Stimulated activated CD8-positive, alpha-beta memory T cell treated with anti-CD3 and anti-CD28 coated beads, Interleukin-7, amount 100 ng/mL, for 1 hour (primary cell): ENCODE measurements at regions not wholly inside any gene's neighbourhood (a gene's known extent, or its start where the extent isn't known, plus 50 kb on each side); places are given as distances from the start of the nearest gene placed in this dataset.
A peak's percentile ranks its signal among the peaks of the same experiment; 100 is the strongest.

ENCODE experiments used
- DNase-seq, 2 donors: peaks; one replicate each; pipeline ENCODE4 v3.0.0-alpha.2; 2020; ENCODE audit warnings: low read depth in 2 of 2

DNA sequence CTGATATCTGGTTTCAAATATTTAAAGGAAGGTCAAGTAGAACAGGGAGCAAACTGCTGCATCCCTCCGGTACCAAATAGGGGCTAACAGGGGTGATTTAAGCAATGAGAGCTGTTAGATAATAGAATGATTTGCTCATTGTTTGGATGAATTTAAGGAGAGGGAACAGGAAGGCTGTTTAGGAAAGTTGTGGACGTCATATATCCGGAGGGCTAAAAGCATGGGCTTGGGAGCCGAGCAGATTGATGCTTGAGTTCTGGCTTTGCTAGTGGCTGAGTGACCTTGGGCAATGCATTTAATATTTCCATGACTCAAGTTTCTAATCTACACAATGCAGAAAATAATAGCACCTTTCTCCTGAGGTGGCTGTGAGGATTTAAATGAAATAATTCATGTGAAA is 85.4 kb upstream of the RPS23 start:
- DNase-seq, result no peak

DNA sequence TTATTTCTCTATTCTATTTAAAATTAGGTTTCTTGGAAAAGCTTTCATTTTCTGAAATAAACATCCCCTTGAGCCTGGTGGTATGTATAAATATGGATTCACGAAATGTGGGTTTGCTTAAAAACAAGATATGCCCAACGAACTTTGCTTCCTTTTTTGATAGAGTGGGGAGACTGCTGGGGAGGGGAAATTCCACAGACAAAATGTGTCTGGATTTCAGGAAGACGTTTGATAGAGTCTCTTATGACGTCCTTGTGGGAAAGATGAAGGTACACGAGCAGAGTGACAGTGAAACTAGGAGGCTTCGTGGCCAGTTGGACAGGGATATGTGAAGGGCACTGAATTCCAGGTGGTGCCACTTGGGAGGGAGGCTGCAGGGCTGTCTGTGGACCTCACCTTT is 84.5 kb upstream of the RPS23 start:
- DNase-seq, result no peak

DNA sequence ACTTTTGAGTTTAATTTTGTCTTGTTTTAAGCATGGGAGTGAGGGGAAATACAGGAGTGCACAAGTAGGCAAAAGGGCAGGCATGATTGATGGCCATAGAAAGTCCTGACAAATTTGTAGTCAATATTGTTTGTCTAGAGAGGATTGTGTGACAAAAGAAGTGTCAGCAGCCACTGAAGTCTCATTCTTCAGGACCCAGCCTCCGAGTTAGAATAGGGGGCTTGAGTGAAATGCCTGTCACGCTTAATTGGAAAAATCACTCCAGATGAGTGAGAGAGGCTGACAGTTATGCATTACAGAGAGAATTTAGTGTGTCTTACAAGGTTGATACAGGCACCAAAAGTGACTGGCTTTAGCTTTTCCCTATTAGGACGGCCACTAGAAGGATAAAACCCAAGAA is 81.9 kb upstream of the RPS23 start:
- no peak for DNase-seq

DNA sequence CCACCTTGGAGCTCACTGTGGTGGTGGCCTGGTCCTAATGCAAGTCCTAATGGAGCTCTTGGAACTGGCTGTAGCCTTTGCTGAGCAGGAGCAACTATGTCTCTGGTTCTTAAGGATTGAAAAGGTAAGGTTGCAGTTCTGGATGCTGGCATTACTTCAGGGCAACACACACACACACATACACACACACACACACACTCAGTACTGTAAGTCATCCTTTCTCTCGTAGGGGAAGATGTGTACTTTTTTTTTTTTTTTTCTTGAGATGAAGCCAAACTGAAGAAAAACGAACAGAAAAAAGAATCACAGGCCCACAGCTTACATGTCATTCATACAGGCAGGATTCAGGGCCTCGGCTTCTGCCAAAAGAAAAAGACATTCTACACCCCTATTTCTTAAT is 81.1 kb upstream of the RPS23 start:
- DNase-seq, result no peak

DNA sequence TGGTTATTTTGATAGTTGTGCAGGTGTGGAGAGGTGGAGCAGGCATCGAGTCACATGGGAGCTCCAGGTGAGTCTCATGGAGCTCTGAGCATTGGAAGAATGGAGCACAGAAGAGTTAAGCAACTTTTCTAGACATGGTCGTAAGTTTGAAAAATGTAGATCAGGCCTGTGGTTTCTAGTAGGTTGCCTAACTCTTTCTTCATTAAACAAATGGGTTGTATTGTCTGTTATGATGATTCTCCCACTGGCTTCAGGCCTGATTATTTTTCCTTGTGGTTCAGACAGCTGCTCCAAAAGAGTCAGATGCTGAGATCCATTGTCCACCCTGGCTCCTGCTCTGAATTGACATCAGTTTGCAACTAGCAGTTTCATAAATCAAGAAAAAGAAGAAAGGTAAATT is 80.3 kb upstream of the RPS23 start:
- DNase-seq, result no peak

DNA sequence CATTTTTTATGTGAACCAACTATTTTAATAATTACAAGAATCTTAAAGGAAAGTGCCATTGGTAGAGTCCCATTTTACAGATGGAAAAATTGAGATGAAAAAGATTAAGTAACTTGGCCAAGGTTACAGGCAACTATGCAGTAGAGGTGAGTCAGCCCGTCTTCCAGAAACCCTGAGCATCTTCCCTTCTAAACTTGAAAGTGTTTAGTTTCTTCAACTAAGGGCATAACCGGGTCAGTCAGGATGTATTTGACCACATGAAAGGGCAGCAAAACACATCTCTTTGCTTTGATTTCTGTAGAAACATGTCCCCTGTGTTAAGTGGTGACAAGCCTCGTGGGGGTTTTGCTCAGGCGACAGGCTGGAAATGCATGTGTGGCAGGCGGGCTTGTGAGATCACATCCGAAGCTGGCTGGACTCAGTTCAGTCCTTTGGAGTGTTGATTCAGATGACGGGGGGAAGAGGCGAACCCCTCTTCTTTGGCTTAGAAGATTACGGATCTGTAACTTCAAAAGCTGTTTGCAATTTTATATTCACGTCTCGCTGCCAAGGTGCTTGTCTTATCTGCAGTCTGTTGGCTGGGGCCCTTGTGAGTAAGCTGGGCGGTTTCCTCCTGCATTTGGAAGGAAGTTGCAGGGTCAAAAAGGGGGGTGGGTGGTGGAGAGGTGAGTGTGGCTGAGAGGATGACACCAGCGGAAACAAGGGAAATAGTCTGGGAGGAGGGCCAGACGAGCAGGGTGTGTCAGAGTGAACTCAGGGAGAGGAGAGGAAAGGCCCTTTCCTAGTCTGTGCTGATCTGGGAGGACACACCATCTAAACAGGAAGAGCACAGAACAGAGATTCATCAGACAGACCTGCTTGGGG is 78.9 kb upstream of the RPS23 start:
- peak; percentile 33 to 46 for DNase-seq

DNA sequence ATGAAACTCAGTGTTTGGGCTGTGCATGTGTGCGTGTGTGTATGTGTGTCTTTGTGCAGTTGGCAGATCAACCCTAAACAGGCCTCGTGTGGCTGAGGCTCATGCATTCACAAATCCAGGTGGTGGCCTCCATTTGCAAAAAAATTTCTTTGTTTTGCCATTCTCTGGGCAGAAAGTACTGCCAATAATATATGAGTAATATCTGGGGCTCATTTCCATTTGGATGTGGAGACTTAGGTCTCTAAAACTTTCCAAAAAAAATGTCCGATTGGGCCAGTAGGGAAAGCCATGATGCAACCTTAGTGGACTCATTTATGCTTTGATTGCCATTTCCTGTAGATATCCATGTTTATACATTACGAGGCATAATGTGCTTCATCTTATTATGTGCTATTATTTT is 77.9 kb upstream of the RPS23 start:
- no peak for DNase-seq

DNA sequence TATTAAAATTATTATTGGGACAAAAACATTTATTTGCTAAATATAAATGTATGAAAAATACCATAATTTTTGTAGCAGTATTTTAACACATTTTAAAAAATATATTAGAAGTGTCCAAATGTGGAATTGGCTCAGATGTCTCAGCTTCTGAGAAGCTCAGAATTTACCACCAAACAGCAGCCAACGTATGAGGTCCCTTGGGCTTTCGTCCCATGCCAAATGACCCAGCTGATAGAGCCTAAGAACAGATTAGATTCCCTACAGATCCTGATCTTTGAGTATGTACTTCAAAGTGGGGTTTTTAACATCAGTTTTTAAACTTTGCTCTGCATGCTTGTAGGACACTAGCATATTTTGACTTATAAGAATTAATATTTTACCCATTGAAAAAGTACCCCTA is 77.3 kb upstream of the RPS23 start:
- DNase-seq, result no peak

DNA sequence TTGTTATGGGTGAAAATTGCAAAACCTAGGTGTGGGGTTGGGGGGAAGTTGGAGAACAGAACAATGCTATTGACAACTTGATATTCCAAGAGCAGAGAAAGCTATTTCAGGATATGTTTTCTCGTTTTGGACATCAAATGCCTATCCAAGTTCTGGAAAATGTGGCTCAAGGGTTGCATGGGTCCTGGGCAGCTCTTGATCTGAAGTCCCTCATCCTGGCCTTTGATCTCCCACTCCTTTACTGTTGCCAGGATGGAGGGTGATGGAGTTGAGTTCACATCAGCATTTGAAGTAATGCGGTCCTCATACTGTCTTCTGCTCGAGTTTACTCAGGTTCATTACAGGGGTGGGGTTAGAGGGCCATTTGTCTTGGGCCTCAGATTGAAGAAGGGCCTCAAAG is 76.9 kb upstream of the RPS23 start:
- no peak for DNase-seq

DNA sequence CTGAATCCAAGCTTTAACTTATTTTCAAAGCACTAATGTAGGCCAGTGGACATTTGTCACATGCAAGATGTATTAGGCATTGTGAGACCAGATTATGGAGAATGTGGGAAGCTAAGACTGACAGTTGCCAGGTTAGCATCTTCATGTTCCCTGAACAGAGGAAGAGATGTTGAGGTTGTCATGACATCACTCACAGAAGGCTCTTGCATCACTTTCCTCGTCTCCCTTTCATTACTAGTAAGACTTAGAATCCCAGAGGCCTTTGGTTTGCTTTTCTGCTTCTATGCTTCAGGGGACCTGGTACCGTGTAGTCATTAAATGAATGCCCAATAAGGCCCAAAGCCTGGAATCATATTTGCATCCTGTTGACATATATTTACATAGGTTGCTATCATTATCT is 76.4 kb upstream of the RPS23 start:
- no peak for DNase-seq

DNA sequence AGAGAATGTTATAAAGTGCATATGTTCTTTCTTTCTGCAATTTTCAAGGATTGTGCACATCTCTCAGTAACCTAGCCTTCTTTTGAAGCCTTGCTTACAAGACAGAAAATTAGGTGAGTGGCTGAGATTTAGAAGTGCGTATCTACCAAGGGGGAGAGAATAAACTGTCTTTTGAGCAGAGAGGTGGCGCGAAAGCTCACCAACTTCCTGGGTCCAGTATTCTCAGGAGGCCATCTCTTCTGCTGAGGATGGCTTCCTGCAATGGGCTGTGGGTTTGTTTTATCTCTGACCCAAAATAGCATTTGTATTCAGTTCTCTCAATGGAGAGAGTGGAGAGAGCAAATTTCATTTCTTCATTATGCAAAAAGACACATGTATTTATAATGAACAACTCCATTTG is 75.4 kb upstream of the RPS23 start:
- no peak for DNase-seq

DNA sequence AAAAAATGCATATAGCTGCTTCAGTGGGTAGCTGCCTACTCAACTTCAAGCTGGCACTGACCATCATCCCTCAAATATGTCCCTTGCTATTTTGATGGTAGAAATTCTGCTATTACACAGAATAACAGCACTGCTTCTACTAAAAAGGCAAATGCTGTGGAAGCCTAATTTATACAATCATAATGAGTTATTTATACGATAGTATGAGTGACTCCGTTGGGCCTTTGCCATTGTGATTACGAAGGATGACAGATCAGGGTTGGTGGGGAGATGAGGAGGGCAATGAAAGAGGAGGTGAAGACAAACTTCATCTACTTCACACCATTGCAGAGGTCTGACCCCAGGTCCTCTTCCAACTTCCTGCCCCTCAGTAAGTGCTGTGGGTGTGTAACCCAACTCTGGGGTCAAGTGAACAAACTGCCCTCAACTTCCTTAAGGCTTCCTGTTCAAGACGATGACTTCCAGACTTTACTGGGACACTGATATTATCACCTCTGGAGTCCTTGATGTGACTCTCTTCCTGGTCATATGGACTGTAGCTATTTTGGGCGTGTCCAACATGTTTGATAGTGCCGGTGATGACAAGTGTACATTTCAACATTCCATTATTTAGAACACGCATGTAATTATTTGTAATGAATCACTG is 74.1 kb upstream of the RPS23 start:
- no peak for DNase-seq

DNA sequence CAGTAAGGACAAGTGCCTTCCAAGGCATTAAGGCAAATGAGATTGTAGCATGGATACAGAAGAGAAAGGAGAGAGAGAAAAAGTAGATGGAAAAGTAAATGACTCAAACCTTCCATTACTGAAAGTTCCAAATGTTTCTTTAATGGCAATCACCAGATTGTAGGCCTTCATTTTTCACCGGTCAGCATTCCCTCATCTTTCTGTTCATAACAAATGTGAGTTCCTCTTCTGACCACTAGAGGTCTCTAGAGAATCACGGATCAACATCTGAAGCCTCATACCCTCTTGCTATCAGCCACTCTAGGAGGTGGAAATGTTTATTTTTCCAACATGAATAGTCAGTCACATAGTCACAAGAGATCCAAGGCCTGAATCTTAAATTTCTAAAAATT is 73.6 kb upstream of the RPS23 start:
- DNase-seq, result no peak

DNA sequence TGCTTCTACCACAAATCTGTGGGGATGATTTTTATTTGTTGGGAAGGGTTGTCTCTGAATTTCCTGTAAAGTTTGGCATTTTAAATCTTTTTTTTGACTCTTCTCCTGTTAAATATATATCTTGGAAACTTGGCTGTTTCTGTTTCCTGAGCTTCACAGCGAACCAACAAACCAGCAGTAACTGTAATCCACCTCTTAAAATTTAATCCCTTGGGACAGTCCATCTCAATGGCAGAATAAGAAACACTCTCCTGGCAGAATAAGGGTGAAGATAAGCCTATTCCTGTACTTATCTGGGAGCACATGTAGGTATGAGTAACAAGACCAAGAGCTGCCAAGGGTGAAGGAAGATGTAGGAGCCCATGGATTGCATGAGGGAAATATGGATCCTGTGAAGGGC is 73.1 kb upstream of the RPS23 start:
- DNase-seq, result no peak

DNA sequence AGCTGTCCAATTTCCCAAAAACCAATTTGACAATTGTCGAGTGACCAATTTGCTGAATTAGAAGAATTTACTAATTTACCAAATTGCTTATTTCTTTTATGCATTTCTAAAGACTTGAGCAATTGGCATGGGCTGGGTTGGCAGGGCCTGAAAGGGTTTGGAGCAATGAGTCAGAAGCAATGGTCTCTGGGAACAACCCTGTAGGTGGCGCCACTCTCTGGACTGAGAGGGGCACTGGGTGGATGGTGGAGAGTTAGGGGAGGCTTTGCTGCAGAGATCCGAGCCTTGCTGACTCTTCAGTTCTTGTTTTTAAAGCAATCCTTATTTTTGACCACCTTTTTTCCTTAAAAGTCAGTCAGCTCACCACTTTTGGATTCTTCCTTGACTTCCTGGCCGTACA is 71.5 kb upstream of the RPS23 start:
- DNase-seq, result no peak

DNA sequence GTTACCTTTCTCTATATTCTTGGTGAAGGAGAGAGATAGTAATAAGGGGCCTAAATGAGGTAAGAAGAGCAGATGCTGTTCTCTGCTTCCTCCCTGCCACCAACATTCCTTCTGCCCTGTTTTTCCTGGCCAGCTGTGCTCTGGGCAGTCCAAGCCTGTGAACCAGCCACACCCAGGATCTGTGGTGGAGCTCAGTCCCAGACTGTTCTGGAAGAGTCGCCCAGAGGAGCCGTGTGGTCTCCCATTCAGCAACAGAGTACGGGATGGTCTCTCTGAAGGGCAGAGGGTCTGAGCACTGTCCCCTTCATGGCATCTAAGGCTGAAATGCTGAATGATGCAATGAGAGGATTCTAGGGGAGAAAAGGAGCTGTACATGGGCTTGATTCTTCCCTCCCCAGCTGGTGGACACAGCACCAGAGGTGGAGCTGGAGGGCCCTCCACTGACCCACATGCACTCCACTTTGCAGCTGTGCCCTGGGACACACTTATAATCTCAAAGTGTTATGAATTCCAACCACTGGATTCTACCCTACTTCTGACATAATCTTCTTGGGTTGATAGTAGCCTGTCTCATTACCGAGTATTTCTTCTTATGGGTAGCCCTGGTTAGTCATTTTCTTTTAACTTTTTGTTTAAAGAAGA is 70.8 kb upstream of the RPS23 start:
- no peak for DNase-seq

DNA sequence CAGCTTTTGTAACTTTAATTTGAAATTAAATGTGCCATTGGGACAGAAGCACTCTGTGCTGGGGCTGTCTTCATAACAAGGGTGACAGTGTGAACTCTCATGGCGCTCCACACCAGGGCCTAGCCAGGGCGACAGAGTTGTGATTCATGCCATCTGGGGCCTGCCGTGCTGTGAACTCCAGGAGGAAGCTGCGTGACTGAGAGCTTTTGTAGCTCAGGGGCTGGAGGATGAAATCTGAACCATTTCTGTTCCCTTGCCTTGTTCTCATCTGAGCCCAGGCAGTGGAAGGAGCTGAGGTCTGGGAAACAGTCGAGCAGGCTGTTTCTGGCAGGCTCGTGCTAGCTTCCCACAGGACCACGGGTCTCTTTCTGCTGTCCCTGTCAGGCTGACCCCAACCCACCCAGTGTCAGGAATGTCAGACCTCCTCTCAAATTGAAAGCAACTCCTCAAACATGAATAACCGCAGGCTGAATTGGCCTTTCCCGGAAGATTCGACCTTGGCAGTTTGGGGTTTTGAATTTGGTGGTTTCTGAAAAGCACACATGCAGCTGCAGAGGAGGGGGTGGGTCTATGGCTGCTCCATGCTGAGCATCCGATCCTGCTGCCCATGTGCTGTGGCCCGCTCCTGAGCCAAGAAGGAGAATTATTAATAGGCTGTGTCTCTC is 69.2 kb upstream of the RPS23 start:
- no peak for DNase-seq

DNA sequence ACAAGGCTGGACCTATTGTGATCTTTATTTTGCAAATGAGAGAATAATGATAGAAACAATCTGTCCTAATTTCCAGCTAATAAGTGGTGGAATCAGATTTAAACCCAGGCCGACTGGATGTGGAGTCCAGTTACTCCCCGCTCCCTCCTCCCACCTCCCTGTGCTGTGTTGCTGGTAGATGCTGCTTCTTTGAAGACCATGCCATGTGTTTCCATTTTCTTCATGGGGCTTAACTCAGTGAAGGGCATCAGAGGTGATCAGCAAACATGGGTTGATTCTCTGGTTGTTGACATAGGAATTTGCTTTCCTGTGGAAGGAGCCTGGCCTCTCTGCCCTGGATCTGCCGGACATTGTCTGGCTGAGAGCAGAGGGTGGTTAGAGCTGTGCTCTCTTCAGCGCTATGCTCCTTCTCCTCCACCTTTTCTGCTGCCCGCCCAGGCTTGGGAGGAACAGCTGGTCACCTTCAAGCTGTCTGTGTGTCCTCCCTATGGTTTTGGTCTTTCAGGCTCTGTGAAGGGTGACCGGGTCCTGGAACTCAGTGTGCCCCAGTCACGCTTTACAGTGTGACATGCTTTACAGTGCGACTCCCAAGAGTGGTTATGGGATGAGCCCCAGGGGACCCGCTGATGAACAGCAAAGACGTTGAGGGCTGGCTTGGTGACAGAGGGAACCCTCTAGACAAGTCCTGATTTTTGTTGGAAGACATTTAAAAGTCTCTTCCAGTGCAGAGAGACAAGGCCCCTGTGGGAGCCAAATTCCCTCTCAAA is 68.4 kb upstream of the RPS23 start:
- DNase-seq, result no peak

DNA sequence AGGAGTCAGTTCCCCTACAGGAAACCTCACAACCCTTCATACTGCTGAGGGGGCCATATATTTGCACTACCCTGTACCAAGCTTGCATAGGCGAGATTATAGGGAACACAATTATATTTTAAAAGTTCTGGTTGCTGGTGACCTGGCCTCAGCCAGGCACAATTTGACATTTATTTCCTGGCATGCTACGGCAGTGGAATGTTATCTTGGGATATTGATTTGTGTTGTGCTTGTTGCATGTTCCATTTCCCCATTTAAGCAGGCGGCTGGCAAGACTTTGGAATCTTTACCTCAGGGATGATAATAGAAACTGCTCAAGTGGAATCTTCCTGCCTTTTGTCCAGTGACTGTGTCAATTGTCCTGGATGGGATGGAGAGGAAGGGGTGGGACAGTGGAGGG is 67.0 kb upstream of the RPS23 start:
- DNase-seq, result no peak

DNA sequence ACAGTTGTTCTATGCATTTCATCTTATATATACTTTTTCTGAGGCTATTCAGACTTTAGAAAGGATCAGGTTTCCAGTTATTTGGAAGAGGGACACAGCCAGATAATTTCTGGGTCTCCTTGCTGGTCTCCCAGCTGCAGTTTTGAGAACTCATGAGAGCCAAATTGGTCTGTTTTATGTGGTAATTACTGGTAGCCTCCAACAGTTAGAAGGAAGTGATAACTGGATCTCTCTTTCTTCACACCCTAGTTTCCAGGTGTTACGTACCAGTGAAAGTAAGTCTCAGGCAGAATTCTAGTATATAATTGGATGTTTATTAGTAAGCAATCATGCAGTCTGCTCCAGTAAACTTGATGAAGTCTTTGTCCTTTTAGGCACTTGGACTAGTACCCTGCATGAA is 63.2 kb upstream of the RPS23 start:
- no peak for DNase-seq

DNA sequence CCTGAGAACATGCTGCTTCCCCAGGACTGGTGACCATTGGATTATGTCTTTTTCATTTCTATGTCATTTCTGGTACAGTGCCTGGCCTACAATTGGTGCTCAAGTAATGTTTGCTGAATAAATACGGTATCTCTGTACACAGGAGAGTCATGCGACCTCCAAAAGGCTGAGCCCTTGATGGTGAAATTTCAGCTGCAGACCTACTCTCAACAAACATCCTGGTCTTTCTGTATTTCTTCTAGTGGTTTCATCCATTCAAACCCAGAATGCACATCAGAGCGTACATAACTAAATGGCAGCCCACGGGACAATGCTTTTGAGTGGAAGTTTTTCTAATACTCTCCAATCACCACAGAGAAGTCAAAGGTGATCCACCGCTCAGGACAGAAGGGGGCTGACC is 62.6 kb upstream of the RPS23 start:
- DNase-seq, result no peak

DNA sequence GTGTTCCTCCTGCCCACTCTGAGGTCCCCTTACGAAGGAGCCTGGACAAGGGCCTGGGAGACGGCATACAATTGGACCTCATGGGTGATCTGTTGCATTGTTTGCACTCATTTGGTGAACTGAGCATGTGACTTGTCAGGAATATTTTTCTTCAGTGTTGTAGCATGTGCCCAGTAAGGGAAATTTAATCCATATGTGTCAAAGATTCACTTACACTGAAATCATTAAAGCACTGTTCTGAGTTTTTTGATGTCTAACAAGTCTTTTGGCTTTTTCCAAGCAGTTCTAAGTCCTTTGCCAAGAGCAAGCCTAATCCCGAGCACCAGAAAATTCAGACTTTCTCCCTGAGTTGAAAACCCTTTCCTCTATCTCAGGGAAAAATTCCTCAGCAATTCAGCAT is 61.6 kb upstream of the RPS23 start:
- DNase-seq, result no peak
